Activated T-cell treated with anti-CD3 and anti-CD28 coated beads for 48 hours (primary cell): ENCODE measurements at regions not wholly inside any gene's neighbourhood (a gene's known extent, or its start where the extent isn't known, plus 50 kb on each side); places are given as distances from the start of the nearest gene placed in this dataset.
A peak's percentile ranks its signal among the peaks of the same experiment; 100 is the strongest.

ENCODE experiments used
- DNase-seq: peaks from one replicate; pipeline ENCODE4 v3.0.0-alpha.2; 2020; ENCODE audit warnings: low read depth

GRCh38 chr13:95352486-95352885 lies 51.2 kb upstream of the ABCC4 start:
- no peak for DNase-seq

- no peak for DNase-seq
Observed at GRCh38 chr13:95354156-95354555, 52.9 kb upstream of the ABCC4 start.

- no peak for DNase-seq
Observed at GRCh38 chr13:95354680-95355487, 53.6 kb upstream of the ABCC4 start.

GRCh38 chr13:95355494-95355893 lies 54.2 kb upstream of the ABCC4 start:
- no peak for DNase-seq

- DNase-seq: no peak
Observed at GRCh38 chr13:95356916-95357315, 55.7 kb upstream of the ABCC4 start.

- DNase-seq: no peak
Observed at GRCh38 chr13:95357875-95358274, 56.6 kb upstream of the ABCC4 start.

GRCh38 chr13:95360052-95360451 lies 58.8 kb upstream of the ABCC4 start:
- DNase-seq: no peak

GRCh38 chr13:95360464-95361097 lies 59.3 kb upstream of the ABCC4 start:
- no peak for DNase-seq

GRCh38 chr13:95361686-95362085 lies 60.4 kb upstream of the ABCC4 start:
- no peak for DNase-seq

- DNase-seq: no peak
Observed at GRCh38 chr13:95362666-95363065, 61.4 kb upstream of the ABCC4 start.

GRCh38 chr13:95367309-95367843 lies 66.1 kb upstream of the ABCC4 start:
- no peak for DNase-seq

GRCh38 chr13:95368998-95369397 lies 67.7 kb upstream of the ABCC4 start:
- DNase-seq: no peak

- no peak for DNase-seq
Observed at GRCh38 chr13:95375706-95376105, 74.5 kb upstream of the ABCC4 start.

GRCh38 chr13:95378603-95379002 lies 77.4 kb upstream of the ABCC4 start:
- DNase-seq: no peak

GRCh38 chr13:95380468-95381211 lies 79.4 kb upstream of the ABCC4 start:
- peak; percentile 59 for DNase-seq

- no peak for DNase-seq
Observed at GRCh38 chr13:95381212-95381527, 79.9 kb upstream of the ABCC4 start.

GRCh38 chr13:95382411-95382810 lies 81.2 kb upstream of the ABCC4 start:
- no peak for DNase-seq

GRCh38 chr13:95382916-95383315 lies 81.7 kb upstream of the ABCC4 start:
- DNase-seq: no peak

- no peak for DNase-seq
Observed at GRCh38 chr13:95385373-95385772, 84.1 kb upstream of the ABCC4 start.

GRCh38 chr13:95385798-95386197 lies 84.5 kb upstream of the ABCC4 start:
- no peak for DNase-seq

GRCh38 chr13:95386370-95386769 lies 85.1 kb upstream of the ABCC4 start:
- no peak for DNase-seq

GRCh38 chr13:95387733-95388207 lies 86.5 kb upstream of the ABCC4 start:
- DNase-seq: no peak
